Gastrocnemius medialis (tissue), 4 donors: ENCODE measurements at regions not wholly inside any gene's neighbourhood (a gene's known extent, or its start where the extent isn't known, plus 50 kb on each side); places are given as distances from the start of the nearest gene placed in this dataset.

Source experiments
- CTCF ChIP-seq, 5 experiments: fragments of 450-650 bp in 3 of 5; fragments of 200-600 bp in 2 of 5; sonication (generic) in 2 of 5; IDR thresholded peaks in 4 of 5; conservative IDR thresholded peaks in 1 of 5; 1 replicate in 4 of 5; 2 replicates in 1 of 5; pipeline ENCODE4 v1.5.1; 2016 to 2019; ENCODE audit warnings: antibody characterized with exemption in 5 of 5, mild to moderate bottlenecking in 3 of 5, moderate library complexity in 3 of 5
- POLR2A ChIP-seq, 2 donors: fragments of 450-650 bp; IDR thresholded peaks; one replicate each; pipeline ENCODE4 v1.6.1; 2017; ENCODE audit warnings: antibody characterized with exemption in 2 of 2, mild to moderate bottlenecking in 2 of 2, moderate library complexity in 2 of 2

GRCh38 chr11:119890466-119890865 is 161.5 kb upstream of the NECTIN1 start:
- TF ChIP-seq CTCF (IDR thresholded peaks at IDR 0.05 in 4 of 5, conservative IDR thresholded peaks at IDR 0.05 in 1 of 5), result no peak
- no peak for TF ChIP-seq POLR2A (IDR thresholded peaks at IDR 0.05)
